SU-DHL-6 (cell line): ENCODE measurements at regions not wholly inside any gene's neighbourhood (a gene's known extent, or its start where the extent isn't known, plus 50 kb on each side); places are given as distances from the start of the nearest gene placed in this dataset.

Experiments used
- H2AFZ ChIP-seq: fragments of 200-600 bp; sonication (generic); 2 replicates; pipeline ENCODE4 v1.6.1; 2014; ENCODE audit warnings: low read depth, mild to moderate bottlenecking, moderate library complexity, mixed read lengths, antibody characterized with exemption, low read length; ENCODE audit not compliant: severe bottlenecking
- H3F3A ChIP-seq: fragments of 200-600 bp; shearing (Covaris generic); 2 replicates; pipeline ENCODE4 v1.6.0; 2016; ENCODE audit warnings: antibody characterized with exemption, mild to moderate bottlenecking; ENCODE audit not compliant: insufficient read depth
- H3K27ac ChIP-seq: fragments of 200-600 bp; sonication (generic); 2 replicates; pipeline ENCODE4 v1.5.1; 2016; ENCODE audit warnings: low read depth, mild to moderate bottlenecking, low read length, moderate library complexity, mixed read lengths
- H3K27me3 ChIP-seq: fragments of 200-600 bp; sonication (generic), shearing (Covaris generic); 2 replicates; pipeline ENCODE4 v1.6.0; 2014; ENCODE audit warnings: mild to moderate bottlenecking, low read length
- H3K36me3 ChIP-seq: fragments of 200-600 bp; sonication (generic); 2 replicates; pipeline ENCODE4 v1.6.1; 2014; ENCODE audit warnings: mild to moderate bottlenecking, low read length, mixed read lengths
- H3K4me2 ChIP-seq: fragments of 300-600, 200-600 bp; shearing (Covaris generic), sonication (generic); 2 replicates; pipeline ENCODE4 v1.6.0; 2014; ENCODE audit warnings: low read length, low read depth, mild to moderate bottlenecking; ENCODE audit not compliant: poor library complexity, severe bottlenecking
- H3K4me3 ChIP-seq: fragments of 200-600 bp; sonication (generic); 2 replicates; pipeline ENCODE4 v1.5.1; 2014; ENCODE audit warnings: antibody characterized with exemption, low read length, mild to moderate bottlenecking, mixed read lengths; ENCODE audit not compliant: insufficient read depth, poor library complexity, severe bottlenecking
- H3K79me2 ChIP-seq: fragments of 200-600 bp; sonication (generic); 2 replicates; pipeline ENCODE4 v1.6.1; 2014; ENCODE audit warnings: mild to moderate bottlenecking, low read length, moderate library complexity; ENCODE audit not compliant: insufficient read depth
- H3K9ac ChIP-seq: fragments of 200-600 bp; sonication (generic); 2 replicates; pipeline ENCODE4 v1.7.0; 2014; ENCODE audit warnings: mild to moderate bottlenecking, low read length
- H3K9me2 ChIP-seq: fragments of 200-600 bp; sonication (generic); replicated peaks from 2 replicates; pipeline ENCODE4 v1.6.1; 2014; ENCODE audit warnings: low read length; ENCODE audit not compliant: insufficient read depth
- H3K9me3 ChIP-seq: fragments of 200-600 bp; sonication (generic); 2 replicates; pipeline ENCODE4 v1.6.1; 2014; ENCODE audit warnings: low read length, mixed read lengths; ENCODE audit not compliant: insufficient read depth
- H4K20me1 ChIP-seq: fragments of 200-600 bp; sonication (generic); 2 replicates; pipeline ENCODE4 v1.6.1; 2014; ENCODE audit warnings: low read depth, mild to moderate bottlenecking, antibody characterized with exemption, low read length, moderate library complexity, mixed read lengths
- EZH2phosphoT487 ChIP-seq: fragments of 200-600 bp; sonication (generic), shearing (Covaris generic); conservative IDR thresholded peaks from 2 replicates; pipeline ENCODE4 v1.6.1; 2018; ENCODE audit warnings: mild to moderate bottlenecking, antibody characterized with exemption, low read length, moderate library complexity, mixed read lengths
- TF ChIP-seq, protein P1 (sequence below): fragments of 200-600 bp; sonication (generic); IDR thresholded peaks from one replicate; pipeline ENCODE4 v1.5.1; 2017; ENCODE audit warnings: antibody characterized with exemption, mild to moderate bottlenecking, low read length, moderate library complexity; ENCODE audit not compliant: insufficient read depth, poor library complexity, severe bottlenecking

DNA sequence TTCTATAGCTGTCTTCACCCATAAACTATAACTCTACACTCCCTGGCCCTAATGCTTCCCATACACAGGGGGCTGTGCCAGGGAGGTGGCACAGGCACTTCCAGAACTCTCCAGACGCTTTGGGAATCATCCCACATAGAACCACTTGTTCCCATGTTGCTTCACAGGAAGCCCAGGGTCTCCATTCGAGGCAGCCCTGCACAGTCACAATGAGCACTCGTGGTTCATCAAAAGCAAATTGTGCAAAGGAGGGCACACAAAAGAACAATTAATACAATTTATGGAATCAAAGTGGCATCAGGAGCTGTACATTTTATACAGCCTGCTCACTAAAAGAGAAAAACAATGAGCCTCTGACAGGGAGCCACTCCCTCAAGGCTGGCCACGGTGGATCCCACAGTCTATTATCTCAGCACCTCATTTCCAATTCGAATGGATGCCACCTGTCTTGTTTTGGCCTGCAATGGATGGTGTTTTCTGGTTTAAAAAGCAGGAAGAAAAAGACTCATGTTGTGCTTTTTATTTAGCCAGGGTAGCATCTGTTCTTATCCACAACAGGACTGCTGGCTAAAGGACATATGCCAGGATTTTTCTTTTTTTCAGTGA lies 354.8 kb downstream of the ENC1 start:
- no peaks in the 10 kb centered on the region for H4K20me1 ChIP-seq
- H3F3A ChIP-seq, result no peaks in the 10 kb centered on the region
- H3K4me2 ChIP-seq, result no peak overlapping the region
- no peaks in the 10 kb centered on the region for H3K27me3 ChIP-seq
- H3K9me2 ChIP-seq, result no peaks in the 10 kb centered on the region
- H3K79me2 ChIP-seq, result no peaks in the 10 kb centered on the region
- no peak overlapping the region for H3K27ac ChIP-seq
- no peaks in the 10 kb centered on the region for H3K9me3 ChIP-seq
- no peak overlapping the region for H3K4me3 ChIP-seq
- TF ChIP-seq, protein P1, sequence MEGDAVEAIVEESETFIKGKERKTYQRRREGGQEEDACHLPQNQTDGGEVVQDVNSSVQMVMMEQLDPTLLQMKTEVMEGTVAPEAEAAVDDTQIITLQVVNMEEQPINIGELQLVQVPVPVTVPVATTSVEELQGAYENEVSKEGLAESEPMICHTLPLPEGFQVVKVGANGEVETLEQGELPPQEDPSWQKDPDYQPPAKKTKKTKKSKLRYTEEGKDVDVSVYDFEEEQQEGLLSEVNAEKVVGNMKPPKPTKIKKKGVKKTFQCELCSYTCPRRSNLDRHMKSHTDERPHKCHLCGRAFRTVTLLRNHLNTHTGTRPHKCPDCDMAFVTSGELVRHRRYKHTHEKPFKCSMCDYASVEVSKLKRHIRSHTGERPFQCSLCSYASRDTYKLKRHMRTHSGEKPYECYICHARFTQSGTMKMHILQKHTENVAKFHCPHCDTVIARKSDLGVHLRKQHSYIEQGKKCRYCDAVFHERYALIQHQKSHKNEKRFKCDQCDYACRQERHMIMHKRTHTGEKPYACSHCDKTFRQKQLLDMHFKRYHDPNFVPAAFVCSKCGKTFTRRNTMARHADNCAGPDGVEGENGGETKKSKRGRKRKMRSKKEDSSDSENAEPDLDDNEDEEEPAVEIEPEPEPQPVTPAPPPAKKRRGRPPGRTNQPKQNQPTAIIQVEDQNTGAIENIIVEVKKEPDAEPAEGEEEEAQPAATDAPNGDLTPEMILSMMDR, result no peak
- TF ChIP-seq EZH2phosphoT487, result no peak
- no peak overlapping the region for H2AFZ ChIP-seq
- H3K36me3 ChIP-seq, result no peaks in the 10 kb centered on the region
- no peak overlapping the region for H3K9ac ChIP-seq

DNA sequence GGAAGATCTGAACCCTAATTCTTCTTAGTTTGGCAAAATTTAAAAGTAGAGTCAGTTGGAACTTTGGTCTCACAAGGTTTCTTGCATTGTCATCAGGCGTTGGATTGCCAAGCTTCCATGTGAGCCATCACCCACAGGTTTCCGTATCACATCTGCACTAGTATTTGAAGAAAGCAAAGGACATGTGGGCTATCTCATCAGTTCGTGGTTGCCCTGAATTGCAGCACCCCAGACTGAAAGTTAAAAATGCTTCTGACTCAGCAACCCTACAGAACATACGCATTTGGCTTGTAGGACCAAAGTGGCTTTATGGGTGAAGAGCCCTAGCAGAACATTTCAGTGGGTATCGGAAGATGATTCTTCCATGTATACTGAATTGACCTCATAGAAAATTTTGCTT lies 358.0 kb downstream of the ENC1 start:
- Histone ChIP-seq H2AFZ (no peak overlapping the region), H3K9me2 (no peaks in the 10 kb centered on the region), H3K79me2 (no peaks in the 10 kb centered on the region), H3K4me2 (no peak overlapping the region), H3K36me3 (no peaks in the 10 kb centered on the region), H3K9ac (no peak overlapping the region), H3K27ac (no peak overlapping the region), H3K9me3 (no peaks in the 10 kb centered on the region), H3K27me3 (no peaks in the 10 kb centered on the region), H3K4me3 (no peak overlapping the region), H4K20me1 (no peaks in the 10 kb centered on the region), H3F3A (no peaks in the 10 kb centered on the region)
- TF ChIP-seq, protein P1, result no peak
- no peak for TF ChIP-seq EZH2phosphoT487

DNA sequence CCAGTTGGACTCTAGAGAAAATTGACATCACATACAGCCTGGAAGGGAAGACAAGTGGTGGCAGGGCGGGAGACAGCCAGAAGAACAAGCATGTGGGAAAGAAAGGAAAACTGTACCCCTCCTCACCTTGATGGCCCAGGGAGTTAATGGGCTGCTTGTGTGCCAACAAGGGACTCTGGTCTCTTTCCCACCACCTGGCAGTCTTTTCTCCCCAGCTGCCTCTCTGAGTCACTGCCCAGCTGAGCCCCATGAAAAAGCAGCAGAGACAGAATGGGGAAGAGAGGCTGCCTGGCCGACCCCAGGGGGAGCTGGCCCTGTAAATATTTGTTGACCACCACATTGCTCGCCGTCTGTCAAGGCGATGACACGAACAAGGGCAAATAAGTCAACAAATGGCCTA lies 359.4 kb downstream of the ENC1 start:
- H3K4me2 ChIP-seq, result no peak overlapping the region
- no peak overlapping the region for H2AFZ ChIP-seq
- H4K20me1 ChIP-seq, result no peaks in the 10 kb centered on the region
- H3K9me2 ChIP-seq, result no peaks in the 10 kb centered on the region
- H3K79me2 ChIP-seq, result no peaks in the 10 kb centered on the region
- H3F3A ChIP-seq, result no peaks in the 10 kb centered on the region
- H3K9me3 ChIP-seq, result no peaks in the 10 kb centered on the region
- no peaks in the 10 kb centered on the region for H3K27me3 ChIP-seq
- no peak for TF ChIP-seq EZH2phosphoT487
- TF ChIP-seq, protein P1, result no peak
- no peak overlapping the region for H3K27ac ChIP-seq
- H3K4me3 ChIP-seq, result no peak overlapping the region
- H3K9ac ChIP-seq, result no peak overlapping the region
- no peaks in the 10 kb centered on the region for H3K36me3 ChIP-seq
